ENCODE measurements at regions not wholly inside any gene's neighbourhood (a gene's known extent, or its start where the extent isn't known, plus 50 kb on each side); places are given as distances from the start of the nearest gene placed in this dataset.
"Not testable (repeated sequence)": the region's sequence is repeated elsewhere in the genome, so short reads cannot be mapped to it uniquely, and the experiment has no call there.

DNA sequence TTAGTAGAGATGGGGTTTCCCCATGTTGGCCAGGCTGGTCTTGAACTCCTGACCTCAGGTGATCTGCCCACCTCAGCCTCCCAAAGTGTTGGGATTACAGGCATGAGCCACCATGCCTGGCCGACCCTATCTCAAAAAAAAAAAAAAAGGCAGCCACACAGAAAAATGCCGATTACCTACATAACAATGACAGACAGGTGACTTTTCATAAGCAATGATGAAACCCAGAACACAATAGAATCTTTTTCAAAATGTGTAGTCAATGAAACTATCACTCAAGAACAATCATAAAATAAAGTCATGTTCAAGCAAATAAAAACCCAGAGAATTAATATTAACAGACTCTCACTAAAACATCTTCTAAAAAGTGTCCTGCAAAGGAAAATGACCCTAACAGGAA lies 135.6 kb upstream of the MVB12B start:
- DNase-seq = not testable (repeated sequence)

DNA sequence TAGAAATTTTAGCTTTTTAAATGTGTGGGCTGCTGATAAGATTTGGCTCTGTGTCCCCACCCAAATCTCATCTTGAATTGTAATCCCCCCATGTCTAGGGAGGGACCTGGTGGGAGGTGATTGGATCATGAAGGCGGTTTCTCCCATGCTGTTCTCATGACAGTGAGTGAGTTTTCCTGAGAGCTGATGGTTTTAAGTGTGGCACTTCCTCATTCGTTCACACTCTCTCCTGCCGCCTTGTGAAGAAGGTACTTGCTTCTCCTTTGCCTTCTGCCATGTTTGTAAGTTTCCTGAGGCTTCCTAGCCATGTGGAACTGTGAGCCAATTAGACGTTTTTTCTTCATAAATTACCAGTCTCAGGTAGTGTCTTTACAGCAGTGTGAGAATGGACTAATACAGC lies 127.8 kb upstream of the MVB12B start:
- DNase-seq = no peak

DNA sequence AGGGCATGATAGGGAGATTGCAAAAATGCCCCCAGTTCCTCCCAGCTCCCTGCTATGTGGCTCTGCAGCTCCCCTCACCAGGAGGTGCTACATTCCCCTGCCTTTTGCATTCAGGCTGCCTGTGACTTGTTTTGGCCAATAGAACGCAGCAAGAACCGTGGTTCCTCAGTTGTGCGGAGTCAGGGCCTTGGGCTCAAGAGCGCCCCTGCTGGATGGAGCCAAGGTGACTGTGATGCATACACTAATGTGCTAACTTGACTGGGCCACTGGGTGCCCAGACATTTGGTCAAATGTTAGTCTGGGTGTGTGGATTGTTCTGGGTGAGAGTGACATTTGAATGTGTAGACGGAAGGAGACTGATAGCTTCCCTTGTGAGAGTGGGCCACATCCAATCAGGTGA lies 123.3 kb upstream of the MVB12B start:
- DNase-seq = no peak

DNA sequence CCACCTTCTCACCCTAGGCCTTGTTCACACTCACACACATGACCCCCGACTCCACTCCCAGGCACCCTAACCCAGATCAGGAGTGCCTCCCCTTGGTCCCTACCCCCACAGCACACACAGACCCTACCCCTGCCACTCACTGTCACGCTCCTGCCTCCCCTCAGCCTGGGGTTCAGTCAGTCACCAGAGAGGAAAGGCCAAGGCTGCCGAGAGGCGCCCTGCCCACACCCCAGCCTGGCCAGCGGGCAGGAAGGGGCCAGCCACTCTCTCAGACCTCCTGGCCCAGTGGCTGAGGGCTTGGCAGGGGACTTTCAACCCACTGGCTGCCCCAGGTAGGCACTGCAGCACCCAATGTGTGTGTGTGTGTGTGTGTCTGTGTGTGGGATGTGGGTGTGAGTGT lies 122.4 kb upstream of the MVB12B start:
- no peak for DNase-seq

DNA sequence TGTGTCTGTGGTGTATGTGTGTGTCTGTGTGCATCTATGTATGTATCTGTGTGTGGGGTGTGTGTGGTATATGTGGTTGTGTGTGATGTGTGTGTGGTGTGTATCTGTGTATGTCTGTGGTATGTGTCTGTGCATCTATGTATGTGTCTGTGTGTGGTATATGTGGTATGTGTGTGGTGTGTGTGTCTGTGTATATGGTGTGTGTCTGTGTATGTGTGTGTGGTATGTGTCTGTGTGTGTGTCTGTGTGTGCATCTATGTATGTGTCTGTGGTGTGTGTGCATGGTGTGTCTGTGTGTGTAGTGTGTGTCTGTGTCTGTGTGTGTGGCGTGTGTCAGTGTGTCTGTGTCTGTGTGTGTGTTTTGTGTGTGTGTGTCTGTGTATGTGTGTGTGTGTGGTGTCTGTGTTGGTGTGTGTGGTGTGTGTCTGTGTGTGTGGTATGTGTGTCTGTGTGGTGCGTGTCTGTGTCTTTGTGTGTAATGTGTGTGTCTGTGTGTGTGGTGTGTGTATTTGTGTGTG lies 121.9 kb upstream of the MVB12B start:
- no peak for DNase-seq

DNA sequence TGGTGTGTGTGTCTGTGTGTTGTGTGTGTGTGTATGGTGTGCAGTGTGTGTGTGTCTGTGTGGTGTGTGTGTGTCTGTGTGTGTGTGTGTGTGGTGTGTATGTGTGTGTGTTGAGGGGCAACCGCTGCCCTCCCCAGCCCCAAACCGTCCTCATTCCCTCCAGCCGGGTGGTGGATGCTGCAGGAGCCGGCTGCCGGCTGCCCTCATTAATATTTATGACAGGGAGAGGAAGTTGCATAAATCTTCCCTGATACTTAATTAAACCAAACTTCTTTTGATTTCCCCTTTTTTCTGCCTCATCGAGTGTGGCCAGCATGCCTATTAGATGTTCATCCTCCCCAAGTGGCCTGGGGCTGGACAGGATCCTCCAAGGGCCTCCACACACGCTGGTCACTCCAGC lies 121.4 kb upstream of the MVB12B start:
- no peak for DNase-seq

DNA sequence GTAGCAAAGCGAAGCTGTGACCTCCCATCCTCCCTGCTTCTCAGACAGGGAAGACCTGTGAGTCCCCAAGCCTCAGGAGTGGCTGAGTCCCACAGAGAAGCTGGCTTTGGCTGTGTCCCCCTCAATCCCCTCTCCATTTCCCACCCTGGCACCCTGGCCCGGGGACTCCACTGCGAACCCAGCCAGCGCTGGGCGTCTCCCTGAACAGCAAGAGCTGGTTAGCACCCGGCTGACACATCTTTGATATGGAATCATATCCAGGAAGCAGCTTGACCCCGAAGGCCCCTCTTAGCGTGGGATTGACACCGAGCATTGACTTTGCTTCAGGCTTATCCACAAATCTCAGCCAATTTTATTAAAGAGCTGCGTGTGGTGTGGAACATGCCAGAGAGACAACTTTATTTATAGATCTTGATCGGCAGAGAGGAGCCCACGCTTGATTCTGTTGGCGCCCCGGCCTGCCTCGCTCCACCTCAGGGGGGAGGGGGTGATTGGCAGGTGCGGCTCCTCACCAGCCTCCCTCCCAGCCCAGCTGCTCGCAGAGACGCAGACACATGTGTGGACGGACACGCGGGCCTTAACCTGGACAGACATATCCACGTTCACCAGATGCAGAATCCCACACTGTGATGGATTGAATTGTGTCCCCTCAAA lies 120.7 kb upstream of the MVB12B start:
- DNase-seq = no peak

DNA sequence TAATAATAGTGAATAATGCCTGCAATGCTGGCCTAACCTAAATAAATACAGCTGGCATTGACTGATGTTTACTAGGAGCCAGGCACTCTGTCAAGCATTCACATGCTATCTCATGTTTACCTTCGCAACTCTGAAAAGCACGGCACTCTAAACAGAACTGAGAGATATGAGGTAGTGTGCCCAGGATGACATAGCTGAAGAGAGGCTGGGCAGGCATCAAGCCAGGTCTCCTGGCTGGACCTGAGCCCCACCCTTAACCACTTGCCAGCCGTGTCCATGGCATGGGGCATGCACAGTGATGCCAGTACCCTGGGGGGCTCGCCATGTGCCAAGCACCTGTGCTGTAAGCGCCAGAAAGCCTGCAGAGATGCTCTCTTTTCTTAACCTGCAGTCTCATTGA lies 119.4 kb upstream of the MVB12B start:
- DNase-seq = no peak

DNA sequence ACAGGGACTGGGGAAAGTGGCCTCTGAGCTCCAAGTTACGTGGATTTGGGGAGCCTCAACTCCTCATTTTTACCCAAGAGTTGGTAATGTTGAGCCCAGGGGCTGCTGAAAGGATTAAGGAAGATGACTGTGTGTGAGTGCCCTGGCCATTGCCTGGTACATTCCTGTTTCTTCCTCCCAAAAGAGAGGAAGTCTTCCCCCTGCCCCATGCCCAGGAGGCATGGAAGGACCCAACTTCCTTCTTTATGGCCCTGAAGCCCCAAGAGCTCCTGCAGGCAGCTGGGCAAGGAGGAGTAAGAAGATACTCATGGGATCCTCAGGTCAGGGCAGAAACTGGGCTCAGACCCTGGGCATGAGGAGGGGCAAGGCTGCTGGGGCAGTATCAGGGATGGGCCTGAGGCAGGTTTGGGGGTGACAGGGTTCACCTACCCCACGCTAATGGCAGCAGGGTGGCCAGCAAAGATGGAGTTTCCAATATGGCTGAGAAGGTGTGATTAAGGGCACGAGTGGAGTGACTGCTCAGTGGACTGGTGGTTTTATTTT lies 118.3 kb upstream of the MVB12B start:
- DNase-seq = no peak

DNA sequence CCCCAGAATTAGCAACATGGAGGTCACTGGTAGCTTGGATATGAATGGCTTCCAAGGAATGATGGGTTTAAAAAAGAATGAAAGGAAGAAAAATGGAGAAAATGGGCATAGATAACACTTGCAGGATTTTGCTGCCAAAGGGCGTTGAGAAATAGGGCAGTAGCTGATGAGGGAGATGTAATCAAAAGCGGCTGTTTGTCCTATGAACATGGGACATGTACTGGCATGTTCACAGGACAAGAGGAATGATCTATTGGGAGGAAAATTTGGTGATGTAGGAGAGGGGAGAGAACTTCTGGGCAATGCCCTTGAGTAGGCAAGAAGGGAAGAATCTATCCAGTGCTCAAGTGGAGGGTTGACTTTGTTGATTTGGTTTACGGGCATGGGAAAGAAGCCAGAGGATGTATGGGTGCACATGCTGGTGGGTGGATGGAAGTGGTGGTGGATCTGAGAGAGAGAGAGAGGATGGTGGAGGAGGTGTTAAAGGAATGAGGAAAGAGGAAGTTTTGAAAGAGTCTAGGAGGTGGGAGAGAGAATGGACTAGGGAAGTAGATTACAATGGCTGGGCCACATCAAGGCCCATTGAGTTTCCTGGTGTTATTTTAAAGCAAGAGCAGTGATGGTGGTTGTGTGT lies 115.1 kb upstream of the MVB12B start:
- no peak for DNase-seq

DNA sequence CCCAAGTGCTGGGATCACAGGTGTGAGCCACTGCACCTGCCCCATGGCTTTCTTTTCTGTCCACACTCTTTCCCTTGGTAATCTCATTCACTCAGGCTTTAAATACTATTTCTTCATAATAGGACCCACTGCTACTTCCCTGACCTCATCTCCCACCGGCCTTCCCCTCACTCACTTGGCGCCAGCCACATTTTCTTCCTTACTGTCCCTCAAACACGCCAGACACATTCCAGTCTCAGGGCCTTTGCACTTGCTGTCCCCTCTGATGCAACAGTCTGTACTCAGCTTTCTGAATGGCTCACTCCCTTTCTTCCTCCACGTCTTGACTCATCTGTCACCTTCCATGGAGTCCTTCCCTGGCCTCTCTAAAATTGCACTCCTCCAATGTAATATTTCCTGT lies 111.1 kb upstream of the MVB12B start:
- no peak for DNase-seq

DNA sequence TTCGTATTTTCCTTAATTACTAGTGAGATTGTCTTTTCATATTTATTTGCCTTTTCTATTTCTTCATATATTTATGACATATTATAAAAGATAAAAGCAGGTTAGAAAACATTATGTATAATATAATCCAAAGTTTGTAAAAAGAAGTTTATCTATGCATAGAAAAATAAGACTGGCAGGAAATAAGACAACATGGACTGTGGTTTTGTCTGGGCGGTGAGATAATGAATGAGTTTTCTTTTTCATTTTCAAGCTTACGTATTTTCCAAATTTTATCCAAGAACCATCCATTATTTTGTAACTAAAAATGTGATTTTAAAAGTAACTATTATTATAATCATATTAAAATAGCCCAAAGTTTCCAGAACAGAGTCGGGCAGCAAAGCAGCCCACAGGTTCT lies 109.8 kb upstream of the MVB12B start:
- DNase-seq = no peak

DNA sequence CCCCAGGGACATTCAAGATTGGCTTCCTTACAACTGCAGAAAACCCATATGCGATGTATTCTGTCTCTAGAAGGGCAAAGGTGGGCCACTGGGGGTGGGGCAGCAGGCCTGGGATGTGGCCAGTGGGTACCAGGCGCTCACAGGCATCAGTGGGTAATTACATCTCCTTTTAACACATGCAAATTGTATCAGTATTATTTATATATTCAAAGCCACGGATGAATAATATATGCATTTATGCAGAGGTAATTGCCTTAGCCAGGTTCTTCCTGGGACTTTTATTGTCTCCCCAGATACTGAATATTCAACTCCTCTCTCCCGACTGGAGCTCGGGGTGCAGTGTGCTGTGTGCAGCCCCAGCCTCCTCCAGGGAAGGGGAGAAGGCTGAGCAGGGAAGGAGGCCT lies 109.4 kb upstream of the MVB12B start:
- DNase-seq = no peak

DNA sequence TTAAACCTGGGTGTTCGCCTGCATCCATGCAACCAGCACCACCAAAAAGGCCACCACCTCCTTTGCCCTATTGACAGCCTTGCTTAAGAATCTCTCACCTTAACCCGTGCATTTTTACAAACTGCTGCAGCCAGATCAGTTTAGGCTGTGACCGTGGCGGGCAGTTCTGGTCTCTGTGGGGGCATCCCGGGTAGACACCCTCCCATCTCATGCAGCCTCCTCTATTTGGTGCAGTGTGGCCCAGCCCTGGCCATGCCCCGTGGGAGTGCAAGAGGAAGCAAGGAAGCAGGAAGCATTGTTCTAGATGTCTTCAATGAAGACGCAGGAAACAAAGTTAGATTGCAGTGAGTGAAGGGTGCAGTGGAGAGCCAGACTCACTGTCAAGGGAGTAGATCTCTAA lies 108.8 kb upstream of the MVB12B start:
- no peak for DNase-seq

DNA sequence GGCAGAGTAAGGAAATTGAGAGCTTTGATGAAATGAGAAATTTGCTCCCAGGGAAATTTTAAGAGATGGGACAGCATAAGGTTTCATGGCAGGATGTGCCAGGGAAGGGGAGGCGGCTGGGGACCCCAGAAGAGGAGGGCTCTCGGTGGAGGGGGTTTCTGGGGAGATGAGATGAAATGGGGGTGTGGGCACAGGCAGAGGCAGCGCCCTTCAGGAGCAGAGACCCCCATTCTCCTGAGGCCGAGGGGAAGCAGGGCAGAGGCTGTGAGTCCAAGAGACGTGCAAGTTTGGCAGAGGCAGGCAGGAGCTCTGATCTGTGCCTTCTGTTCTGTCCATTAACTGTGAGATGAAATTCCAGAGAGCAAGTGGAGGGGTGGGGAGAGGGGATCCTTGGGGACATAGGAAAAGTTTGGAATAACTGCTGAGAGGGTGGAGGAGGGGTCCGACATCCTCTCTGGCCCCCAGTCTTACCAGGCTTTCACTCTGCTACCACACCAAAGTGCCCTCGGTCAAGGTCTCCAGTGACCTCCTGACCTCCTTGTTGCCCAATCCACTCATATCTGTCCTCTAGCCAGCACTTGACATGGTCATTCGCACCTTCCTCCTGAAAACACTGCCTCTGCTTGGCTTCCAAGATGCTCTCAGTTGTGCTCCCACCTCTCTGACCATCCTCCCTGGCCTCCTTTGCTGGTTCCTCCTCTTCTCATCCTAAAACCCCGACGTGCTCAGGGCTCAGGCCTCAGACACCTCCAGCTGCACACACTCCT lies 108.1 kb upstream of the MVB12B start:
- no peak for DNase-seq

DNA sequence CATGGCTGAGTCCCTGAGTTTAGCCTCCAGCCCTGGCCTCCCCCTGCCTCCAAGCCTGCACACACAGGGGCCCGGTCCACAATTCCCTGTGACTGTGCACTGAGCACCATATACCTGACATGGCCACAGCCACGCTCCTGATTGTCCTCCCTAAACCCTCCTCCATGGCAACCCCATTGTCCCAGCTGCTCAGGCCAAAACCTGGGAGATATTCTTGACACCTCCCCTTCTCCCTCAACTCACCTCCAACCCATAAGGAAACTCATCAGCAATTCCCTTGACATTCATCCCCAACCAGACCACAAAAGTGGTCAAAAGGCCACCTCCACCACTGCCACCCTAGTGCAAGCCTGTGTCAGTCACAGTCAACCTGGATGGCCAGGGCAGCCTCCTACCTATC lies 107.5 kb upstream of the MVB12B start:
- DNase-seq = no peak

DNA sequence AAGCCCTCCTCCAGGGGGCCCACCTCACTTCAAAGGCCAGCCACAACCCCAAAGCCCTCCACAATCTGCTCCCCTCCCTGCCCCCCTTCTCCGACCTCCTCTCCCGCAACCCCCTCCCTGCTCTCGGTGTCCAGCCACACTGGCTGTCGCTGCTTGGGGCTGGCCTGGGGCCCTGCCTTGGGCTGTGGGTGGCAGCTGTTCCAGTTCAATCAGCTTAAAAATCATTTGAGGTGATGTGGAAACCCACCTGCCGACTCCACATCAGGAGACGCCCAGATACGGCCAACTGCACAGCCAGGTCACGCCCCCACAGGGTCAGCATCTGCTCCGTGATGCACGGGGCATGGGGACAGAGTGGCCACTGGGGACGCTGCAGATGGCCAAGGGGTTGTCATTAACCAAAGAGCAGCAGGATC lies 107.0 kb upstream of the MVB12B start:
- DNase-seq = no peak

DNA sequence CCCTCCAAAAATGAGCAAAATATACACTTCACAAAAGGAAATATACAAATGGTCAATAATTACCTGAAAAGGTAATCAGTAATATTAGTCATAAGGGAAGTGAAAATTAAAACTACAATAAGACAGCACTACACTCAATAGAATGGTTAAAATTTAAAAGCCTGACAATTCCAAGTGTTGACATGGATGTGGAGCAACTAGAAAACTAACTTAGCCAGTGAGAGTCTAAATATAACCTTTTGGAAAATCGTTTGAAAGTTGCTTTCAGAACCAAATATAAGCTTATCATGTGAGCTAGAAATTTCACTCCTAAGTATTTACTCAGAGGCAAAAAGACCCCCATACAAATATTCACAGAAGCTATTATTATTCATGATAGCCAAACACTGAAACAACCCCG lies 105.1 kb upstream of the MVB12B start:
- no peak for DNase-seq

DNA sequence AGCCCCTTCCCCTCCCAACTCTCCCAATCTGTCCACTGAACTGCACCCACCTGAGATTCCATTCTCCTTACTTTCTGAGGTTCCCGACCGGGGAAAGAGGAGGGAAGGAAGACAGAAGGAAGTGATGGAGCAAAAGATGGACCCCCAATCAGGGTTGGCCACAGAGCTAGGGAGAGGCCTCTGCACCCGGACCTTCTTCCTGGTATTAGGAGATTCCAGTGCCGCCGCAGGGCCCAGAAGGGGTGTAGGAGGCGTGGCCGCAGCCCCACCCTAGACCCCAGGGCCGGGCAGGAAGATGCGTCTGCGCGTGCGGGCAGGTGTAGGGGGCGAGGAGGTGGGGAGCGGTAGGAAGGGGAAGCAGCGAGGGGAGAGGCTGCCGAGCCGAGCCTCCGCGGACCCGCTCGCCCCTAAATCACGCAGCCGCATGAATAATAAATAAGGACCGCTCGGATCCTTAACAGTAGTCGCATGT lies 104.2 kb upstream of the MVB12B start:
- DNase-seq = no peak

DNA sequence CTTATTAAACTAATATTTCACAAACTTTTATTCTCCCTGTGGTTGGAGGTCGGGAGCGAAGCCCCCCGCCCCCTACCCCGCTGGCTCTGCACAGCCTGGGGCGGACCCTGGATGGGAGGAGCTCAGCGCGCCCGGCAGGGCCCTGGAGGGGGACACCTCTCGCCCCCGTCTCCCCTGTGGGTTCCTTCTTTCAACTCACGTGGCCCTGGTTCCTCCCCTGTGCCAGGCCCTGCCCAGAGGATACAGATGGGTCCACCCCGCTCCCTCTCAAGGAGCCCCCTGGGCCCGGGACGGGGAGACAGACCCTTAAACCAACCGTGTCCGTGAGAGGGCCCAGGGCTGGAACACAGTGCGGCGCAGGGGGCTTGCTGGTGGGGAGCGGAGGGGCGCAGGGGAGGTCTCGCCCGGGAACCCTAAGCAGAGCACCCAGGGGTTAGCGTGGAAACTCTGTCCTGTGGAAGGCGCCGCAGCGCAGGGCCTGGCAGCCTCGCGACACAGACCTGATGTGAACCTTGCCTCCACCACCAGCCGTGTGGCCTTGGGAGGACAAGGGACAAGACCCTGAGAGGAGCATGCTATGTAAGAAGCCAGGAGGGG lies 103.7 kb upstream of the MVB12B start:
- DNase-seq = no peak

DNA sequence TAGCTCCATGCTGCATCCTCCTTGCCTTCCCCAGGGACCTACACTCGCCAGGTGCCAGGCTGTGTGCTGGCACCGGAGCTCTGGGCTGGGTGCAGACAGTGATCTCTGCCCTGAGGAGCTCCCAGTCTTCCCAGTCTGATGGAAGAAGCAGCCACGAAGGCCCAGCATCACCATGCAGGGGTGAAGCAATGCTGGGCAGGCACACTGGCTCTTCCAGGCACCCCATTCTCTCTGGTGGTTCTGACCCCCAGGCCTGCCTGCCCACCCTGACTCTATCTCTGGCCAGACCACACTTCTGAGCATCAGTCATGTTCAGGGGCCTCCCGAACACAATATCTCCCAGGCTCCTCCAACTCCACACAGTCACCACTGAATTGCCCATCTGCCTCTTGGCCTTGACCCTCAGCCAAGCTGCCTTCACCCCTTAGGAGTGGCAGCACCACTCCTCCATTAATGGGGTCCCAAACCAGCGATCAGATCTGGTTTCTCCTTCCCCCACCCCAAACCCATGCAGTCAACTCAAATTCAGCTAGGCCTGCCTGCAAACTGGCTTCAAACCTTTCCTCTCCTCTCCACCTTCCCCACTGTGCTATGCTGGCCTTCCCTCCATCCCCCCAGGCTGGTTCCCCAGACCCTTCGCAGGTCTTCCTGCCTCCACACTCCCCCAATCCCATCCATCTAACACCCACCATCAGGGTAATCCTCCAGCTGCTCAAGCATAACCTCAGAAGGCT lies 102.7 kb upstream of the MVB12B start:
- DNase-seq = no peak
